NCI-H2107 treated with DMSO at 0.1 percent for 48 hours (cell line): ENCODE measurements at regions not wholly inside any gene's neighbourhood (a gene's known extent, or its start where the extent isn't known, plus 50 kb on each side); places are given as distances from the start of the nearest gene placed in this dataset.
A peak's percentile ranks its signal among the peaks of the same experiment; 100 is the strongest.

Experiments
- DNase-seq: peaks from one replicate; lab custom pipeline; 2025; ENCODE audit not compliant: unreplicated experiment; lab: John Stamatoyannopoulos, UW

DNA sequence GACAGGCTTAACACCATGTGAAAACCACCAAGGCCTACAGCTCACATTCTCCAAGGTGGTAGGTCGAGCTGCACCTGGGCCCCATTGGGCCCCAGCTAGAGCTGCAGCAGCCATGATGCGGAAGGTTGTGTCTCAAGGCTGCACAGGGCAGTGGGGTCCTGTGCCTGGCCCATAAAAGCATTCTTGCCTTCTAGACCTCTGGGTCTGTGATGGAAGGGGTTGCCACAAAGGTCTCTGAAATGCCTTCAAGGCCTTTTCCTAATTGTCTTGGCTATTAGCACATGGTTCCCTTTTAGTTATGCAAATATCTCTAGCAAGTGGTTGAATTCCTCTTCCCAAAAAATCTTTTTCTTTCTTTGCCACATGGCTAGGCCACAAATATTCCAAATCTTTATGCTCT, 52.5 kb upstream of the C11orf58 start:
- DNase-seq, result no peak

DNA sequence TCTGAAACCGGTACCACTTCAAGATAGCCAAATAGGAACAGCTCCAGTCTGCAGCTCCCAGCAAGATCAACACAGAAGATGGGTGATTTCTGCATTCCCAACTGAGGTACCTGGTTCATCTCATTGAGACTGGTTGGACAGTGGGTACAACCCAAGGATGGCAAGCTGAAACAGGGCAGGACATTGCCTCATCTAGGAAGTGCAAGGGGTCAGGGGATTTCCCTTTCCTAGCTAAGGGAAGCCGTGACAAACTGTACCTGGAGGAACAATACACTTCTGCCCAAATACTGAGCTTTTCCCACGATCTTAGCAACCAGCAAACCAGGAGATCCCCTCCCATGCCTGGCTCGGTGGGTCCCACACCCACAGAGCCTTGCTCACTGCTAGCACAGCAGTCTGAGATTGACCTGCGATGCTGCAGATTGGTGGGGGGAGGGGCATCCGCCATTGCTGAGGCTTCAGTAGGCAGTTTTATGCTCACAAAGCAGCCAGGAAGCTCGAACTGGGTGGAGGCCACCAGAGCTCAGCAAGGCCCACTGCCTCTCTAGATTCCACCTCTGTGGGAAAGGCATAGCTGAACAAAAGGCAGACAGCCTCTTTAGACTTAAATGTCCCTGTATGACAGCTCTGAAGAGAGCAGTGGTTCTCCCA, 59.9 kb upstream of the C11orf58 start:
- DNase-seq, result no peak

DNA sequence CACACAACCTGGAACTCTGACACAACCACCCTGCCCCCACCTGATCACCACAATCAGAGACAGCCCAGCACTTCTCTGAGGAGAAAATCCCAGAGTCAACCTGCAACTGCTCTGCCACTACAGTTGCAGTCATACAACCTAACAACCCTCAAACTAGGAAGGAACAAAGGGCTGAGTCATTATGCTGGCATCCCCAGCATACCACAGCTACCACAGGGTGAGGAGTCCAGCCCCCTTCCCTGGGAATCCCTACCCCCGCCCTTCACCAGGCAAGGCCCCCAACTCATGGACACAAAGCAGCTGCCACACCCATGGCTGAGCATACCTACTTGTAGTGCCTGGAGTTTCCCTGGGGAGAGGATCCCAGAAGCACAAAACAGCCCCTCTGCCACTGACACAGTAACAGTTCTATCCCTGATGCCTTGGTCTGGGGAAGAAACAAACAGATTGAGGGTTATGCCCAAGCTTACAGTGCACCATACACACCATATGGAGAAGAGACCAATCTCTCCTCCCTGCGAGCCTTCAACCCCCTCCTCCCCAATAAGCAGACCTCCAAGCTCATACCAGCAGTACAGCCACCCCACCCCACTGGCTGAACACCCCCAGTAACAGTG, 68.5 kb upstream of the C11orf58 start:
- peak; percentile 16 for DNase-seq

DNA sequence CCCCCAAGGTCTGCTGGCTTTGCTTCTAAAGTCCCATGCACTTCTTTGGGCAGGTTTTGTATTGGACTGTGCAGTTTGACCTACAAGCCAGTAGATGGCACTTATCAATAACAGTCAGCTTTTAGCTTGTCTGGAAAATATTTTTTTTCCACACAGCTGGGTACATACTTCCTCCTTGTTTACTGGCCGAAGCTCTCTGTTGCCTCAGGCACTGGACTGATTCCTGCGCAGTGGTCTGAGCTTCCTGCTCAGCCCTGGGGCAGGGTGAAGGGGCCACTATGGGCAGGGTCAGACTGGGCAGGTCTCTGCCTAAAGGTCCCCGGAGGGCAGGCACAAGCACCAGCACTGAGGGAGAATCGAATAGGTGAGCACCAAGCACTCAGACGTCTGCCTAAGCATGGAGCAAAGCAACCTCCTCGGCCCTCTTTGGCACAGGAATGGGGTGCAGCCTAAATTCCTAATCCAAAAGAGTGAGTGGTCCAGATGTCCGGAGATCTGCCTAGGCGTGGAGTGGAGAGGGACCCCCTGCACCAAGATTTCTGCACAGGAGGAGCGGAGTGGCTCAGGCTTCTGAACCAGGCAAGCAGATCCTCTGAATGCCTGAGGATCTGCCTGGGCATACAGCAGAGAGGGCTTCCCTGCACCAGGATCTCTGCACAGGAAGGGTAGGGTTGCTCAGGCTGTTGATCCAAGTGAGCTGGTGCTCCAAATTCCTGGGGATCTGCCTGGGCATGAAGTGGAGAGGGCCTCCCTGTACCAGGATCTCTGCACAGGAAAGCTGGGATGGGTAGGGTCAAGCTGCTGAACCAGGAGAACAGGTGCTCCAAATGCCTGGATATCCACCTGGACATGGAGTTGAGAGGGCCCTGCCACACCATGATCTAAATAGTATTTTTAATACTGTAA, 105.9 kb upstream of the C11orf58 start:
- no peak for DNase-seq

DNA sequence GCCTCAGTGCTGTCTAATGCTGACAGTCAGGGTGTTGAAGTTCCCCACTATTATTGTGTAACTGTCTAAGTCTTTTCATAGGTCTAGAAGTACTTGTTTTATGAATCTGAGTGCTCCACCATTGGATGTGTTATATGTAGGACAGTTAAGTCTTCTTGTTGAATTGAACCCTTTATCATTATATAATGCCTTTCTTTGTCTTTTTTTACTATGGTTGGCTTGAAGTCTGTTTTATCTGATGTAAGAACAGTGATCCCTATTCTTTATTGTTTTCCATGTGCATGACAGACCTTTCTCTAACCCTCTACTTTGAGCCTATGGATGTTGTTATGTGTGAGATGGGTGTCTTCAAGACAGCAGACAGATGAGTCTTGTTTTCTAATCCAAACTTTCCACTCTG, 107.8 kb upstream of the C11orf58 start:
- DNase-seq, result no peak

DNA sequence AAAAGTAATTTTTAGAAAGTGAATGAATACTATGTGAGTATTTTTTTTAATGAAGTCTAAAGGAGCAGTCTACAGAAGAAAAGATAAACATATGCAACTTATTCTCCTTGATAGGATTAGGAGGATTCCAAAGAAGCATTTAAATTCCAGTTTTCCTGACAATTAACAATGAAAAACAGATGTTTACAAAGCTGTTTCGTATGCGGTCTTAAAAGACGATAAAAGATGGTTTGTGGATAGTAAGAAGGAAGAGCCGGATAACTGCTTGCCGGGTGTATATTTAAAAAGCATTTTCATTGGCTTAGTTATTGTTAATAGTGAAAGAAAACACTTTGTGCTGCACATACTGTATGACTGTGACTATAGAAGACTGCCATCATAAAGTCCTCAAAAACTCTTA, 120.0 kb upstream of the C11orf58 start:
- no peak for DNase-seq

DNA sequence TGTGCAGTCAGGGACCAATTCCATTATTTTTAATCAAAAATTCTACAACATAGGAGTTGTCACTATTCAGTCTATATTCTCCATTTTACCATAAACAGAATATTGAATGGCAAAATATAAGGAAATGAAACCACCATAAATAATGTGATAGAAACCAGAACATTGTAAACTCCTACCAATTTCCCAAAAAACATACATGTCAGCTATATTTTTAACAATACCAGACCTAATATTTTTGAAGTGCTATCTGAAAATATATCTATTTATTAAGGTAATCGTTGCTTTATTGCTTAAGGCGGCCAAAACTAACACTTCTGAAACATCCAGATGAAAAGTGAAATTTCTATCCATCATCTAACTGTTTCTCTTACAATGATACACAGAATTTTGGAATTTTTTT, 123.0 kb upstream of the C11orf58 start:
- no peak for DNase-seq

DNA sequence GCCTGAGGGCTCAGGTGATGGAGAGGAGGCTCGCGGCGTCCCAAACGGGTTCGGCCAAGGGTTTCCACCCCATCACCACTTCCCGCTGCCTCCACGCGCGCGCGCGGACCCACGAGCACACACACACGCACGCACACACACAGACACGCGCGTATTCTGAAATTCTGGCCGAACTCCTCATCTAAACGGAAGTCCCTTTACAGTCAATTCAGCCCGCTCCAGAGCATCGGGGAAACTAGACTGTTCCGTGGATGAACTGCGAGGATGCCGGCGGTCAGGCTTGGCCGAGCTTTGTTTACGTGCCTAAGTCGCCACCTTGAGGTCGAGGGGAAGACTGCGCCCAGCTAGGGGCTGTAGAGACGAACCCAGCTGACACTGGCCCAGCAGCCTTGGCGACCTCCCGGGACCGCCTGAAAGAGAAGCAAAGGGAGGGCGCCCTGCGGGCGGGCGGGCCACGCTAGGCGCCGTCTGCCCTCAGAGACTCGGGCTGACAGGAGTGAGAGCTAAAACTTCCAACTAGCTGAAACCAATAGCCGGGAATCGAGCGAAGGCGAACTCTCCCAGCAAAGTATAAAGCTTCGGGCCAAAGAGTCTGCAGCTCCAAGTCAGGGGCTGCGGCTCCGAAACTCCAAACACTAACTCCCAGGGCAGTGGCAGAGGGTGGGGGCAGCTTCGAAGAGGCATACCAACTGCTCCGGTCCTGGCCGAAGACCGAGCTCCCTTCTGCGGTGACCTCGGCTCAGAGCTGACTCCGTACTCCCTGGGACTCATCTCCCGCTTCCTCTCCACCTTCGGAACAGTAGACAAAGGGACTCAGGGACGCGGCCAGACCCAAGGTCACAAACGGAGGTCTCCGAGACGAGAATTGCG, 124.7 kb upstream of the C11orf58 start:
- peak; percentile 83 for DNase-seq

DNA sequence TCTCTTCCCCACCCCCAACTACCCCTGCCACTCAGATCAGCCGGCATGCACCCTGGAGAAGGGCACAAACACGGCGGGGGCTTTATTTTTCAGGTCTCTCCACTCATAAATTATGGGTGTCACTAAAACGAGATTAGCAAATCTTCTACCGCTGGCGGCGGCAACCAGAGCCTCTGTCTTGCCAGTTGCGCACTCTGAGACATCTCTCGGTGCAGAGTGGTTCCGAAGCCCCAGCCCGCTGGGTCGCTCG, 125.3 kb upstream of the C11orf58 start:
- no peak for DNase-seq

DNA sequence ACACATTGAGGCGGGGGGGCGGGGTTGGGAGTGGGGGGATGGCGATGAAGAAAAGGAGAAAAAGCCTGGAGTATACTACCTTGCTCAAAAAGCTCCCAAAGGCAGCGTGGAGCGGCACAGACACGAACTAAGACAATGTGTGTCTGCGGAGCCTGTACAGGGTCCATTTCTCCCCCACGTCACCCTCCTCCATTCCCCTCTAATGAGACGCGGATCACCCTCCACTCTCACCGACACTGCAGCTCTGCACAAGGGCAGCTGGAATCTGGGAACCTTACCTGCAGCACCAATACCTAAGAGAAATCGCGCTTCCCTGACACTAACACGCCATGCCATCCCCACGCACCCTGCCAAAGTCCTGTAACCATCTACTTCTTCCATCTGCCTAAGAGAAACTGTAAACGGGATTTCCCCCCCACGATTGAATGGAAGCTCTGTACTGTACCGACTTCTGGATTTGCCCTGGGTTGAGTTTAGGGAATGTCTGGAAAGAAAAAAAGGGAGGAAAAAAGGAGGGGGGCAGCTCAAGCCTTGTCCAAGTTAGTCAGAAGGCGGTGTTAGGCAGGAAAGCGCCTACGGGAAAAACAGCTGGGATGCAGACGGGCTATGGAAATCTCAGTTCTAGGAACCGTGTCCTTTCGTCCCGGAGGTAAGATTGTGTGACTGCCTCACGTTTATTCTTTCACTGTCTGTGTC, 125.7 kb upstream of the C11orf58 start:
- DNase-seq, result peak; percentile 47

DNA sequence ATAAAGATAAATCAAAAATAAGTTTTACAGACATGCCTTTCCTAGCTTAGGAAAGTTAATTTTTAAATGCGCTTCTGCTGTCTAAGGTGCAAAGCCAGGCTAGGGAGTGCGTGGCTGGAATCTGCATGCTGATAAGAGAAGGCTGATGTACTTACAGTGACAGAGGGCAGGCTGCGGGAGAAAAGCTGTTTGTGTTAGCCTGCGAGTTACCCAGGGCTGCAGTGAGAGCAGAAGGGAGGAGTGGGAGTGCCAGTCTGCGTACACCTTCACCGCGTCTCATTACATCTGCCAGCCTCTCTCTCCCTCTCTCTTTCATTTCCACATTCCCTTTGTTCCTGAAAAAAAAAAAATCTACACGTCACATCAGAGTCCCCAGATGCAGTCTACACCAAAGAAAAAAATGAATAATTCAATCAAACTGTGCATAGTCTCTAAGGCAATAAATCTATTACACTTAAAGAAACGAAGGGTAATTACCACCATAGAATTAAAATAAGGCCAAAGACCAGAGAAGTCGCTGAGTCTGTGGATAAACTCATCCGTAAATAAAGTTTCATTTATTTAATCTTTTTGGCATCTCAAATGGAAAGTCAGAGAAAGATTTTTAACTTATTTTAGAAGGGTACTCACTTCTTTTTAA, 126.4 kb upstream of the C11orf58 start:
- peak; percentile 88 for DNase-seq

DNA sequence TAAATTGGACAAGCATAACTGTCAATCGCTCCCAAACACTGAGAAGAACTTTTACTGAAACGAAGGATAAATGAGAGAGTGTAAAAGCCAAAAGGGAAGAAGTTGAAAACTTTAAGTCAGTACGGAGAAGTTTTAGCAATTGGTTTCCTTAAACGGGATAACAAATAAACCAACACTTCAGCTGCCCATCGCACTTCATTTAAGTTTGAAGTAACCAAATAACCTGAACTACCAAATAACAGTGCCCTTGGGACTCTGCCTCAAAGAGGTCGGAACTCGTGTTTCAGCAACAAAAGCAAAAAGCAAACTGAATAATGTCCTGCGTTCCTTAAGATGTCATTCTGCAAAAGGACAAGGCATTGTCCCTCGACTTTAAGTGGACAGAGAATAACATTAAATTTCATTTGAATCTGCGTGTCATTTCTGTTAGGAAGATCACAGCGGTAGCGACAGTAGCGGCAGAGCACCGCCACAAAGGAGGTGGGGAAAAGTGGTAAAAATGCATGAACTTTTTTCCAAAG, 127.0 kb upstream of the C11orf58 start:
- DNase-seq, result no peak

DNA sequence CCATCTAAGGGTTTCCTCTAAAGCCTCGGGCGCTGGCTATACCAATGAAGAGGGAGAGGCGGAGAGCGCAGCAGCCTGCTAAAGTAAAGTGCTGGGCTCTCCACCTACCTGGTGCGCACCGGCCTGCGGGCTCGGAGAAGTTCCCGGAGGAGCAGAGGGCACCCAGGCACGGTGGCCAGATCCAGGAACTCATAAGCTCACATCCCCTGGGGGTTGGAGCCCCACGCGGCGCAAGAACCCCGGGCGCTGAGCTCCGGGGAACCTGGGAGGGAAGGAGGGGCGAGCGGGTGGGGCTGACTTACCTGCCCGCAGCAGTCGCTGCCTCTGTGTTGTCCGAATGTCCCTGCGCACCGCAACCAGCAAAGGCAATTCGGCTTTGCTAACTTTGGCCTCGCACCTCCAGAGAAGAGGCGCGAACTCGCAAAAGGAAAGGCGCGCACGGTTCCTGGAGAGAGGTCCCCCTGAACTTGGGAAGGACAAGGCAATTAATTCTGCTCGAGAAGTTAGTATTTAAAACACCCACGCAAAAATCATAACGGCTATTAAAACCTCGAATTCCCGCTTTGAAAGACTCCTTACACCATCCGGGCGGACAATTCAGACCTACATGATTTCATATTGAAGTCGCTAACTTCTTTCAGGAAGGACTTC, 127.6 kb upstream of the C11orf58 start:
- no peak for DNase-seq

DNA sequence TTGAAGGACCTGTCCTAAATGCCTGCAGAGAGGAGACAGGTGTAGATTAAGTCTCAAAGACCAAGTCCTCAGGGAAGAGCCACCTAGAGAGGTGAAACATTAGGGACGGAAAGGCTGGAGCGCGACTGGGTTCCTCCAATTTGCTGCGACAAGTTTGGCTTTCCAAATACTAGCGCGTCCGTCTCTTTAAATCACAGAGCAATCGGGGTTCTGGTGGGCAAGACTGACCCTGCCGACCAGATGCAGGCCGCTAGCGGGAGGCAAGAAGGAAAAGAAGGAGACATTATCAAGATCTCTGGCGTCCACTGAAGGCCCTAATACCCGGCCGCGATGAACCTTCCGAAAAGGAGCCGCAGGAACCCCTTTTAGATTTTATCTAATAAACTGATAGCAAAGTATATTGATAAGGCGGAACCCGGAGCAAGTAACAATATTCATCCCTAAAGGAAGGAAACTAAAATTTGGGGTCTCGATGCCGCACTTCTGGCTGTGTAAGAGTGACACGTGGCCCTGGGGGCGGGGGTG, 128.2 kb upstream of the C11orf58 start:
- no peak for DNase-seq

DNA sequence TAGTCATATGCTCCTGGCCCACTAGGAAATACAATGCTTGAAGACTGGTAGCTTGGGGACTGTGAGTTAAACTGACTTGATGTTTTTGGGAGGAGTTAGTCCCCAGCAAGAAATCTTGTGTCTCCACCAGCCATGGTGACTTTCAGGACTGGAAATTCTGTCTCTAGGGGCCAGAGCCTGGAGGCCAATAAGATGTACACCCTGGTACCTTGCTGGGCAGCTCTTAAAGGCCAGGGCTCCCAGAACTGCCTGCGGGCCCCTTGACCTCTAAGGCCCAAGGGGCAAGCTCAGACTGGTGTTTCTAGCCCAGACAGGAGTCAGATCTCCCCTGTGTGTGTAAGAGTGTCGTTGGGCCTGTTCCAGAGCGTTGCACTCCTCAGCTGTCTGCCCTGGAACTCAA, 128.7 kb upstream of the C11orf58 start:
- no peak for DNase-seq

DNA sequence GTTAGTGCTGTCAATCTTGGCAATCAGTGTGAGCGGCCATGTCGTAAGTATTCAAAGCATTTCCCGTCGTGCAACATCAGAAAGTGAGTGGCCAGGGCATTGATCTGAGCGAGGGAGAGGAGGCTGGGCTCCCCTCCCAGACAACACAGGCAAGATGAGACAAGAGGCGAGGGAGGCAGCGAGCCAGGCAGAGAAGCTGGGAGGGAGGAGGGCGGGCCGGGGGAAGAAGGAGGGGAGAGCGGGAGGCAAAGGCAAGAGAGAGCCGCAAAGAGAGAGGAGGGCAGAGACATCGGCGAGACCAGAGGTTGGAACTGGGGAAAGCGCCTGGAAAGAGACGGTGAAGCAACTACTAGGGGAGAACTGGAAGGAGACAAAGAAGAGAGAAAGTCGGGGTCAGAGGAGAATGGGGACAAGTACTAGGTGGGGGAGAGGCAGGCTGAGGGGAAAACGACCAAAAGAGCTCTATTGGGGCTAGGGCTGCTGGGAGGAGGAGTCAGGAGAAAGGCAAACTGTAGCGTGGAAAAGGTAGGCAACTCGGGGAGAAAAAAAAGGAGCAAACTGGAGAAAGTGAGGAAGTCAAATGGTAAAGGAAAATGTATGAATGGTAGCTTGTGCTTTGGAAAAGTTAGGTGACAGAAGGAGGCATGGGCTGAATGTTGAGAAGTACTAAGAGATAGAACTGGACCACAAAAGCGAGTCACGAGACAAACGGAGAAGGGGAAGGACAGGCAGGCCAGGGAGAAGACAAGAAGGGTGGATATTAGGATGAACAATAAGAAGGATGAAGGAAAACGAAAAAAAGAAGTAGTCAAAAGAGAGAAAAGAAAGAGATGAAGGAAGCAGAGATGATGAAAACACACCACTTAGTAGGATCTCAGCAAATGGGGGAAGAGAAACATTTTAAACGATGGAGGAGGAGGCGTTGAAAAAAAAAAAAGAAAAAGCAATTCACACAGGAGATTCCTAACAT, 130.5 kb upstream of the C11orf58 start:
- DNase-seq, result peak; percentile 88

DNA sequence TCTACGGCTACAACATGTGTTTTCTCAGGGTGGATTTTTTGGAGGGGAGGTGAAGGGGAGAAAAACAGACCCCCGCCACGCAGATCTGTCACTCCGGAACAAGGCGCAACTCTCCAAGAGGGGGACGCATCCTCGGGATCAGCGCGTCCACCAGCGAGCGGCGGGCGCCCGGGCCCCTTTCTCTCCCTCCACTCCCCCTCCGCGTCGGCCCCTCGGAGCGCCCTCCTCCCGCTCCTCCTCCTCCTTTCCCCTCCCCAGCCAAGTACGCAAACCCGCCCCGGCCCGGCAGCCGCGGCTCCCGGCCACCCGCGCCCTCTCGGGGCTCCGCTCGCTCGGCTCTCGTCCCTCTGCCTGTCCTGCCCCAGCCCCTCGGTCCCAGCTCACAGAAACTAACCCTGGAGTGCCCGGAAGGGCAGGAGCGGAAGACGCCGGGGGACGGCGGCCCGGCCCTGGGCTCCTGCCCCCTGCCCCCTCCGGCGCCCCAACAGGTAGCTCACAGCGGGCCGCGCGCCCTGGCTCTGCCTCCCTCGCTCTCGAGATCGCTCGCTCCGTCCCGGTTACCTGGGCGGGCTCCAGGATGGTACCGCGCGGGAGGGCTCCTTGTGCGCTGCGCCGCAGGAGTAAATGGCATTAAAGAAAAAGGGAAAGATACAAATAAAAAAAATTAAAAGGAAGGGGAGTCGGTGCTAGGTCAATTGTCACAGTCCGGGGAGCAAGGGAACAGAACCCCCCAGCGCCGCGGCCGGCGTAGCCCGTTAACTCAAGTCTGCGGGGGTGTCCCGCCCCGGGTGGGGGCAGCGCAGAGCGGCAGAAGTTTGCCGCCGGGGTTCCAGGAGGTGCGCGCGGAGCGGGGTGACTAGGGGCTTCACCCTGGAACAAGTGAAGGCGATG, 131.4 kb upstream of the C11orf58 start:
- DNase-seq, result no peak
